GM23248 (cell line): ENCODE measurements at regions not wholly inside any gene's neighbourhood (a gene's known extent, or its start where the extent isn't known, plus 50 kb on each side); places are given as distances from the start of the nearest gene placed in this dataset.

Experiments used
- EZH2 ChIP-seq: fragments of 200-600 bp; sonication (generic); IDR thresholded peaks from 2 replicates; pipeline ENCODE4 v1.6.1; 2018; ENCODE audit warnings: antibody characterized with exemption, mild to moderate bottlenecking; ENCODE audit not compliant: insufficient read depth, poor library complexity, severe bottlenecking
- EZH2phosphoT487 ChIP-seq: fragments of 200-600 bp; sonication (generic); IDR thresholded peaks from 2 replicates; pipeline ENCODE4 v1.6.1; 2018; ENCODE audit warnings: antibody characterized with exemption, moderate library complexity, mild to moderate bottlenecking, low read depth; ENCODE audit not compliant: insufficient read depth

DNA sequence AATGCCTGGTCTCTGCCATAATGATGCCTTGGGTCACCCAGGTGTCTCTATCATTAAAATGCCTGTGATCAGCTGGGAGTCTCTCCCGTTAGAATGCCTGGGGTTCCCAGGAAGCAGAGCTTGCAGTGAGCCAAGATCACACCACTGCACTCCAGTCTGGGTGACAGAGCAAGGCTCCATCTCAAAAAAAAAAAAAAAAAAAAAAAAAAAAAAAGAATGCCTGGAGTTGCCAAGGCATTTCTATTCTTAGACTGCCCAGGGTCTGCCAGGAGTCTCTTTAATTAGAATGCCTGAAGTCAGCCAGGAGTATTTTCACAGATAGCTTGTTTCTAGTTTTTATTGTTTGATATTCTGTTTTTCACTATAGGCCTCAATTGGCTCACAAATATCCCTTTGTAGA lies 1552.5 kb downstream of the UQCRFS1 start:
- TF ChIP-seq EZH2: no peak
- TF ChIP-seq EZH2phosphoT487: no peak
